Vagina (tissue), 2 donors: ENCODE measurements at regions not wholly inside any gene's neighbourhood (a gene's known extent, or its start where the extent isn't known, plus 50 kb on each side); places are given as distances from the start of the nearest gene placed in this dataset.

Experiments
- CTCF ChIP-seq, 3 experiments: fragments of 450-650 bp in 2 of 3; fragments of 200-600 bp in 1 of 3; sonication (generic) in 1 of 3; IDR thresholded peaks; one replicate each; pipeline ENCODE4 v1.5.1; 2017 to 2019; ENCODE audit warnings: antibody characterized with exemption in 3 of 3, mild to moderate bottlenecking in 2 of 3, moderate library complexity in 2 of 3
- POLR2A ChIP-seq, 2 donors: fragments of 450-650 bp; IDR thresholded peaks; one replicate each; pipeline ENCODE4 v1.6.1; 2017; ENCODE audit warnings: antibody characterized with exemption in 2 of 2, mild to moderate bottlenecking in 2 of 2, moderate library complexity in 2 of 2

- TF ChIP-seq CTCF (IDR thresholded peaks at IDR 0.05) (no peak), POLR2A (IDR thresholded peaks at IDR 0.05) (no peak)
Measured at GRCh38 chr5:93247105-93247504, 333.9 kb downstream of the NR2F1-AS1 start.
